Psoas muscle (tissue), 7 donors: ENCODE measurements at regions not wholly inside any gene's neighbourhood (a gene's known extent, or its start where the extent isn't known, plus 50 kb on each side); places are given as distances from the start of the nearest gene placed in this dataset.

Experiments used
- ATAC-seq, 4 donors: fragments of 200-7000 bp; cut with Tn5 transposase; one replicate each; pipeline ENCODE4 v1.9.1; 2020; ENCODE audit warnings: moderate library complexity in 3 of 4, mild to moderate bottlenecking in 2 of 4
- DNase-seq, 2 donors: peaks; one replicate each; pipeline ENCODE4 v3.0.0-alpha.2; 2020
- H3K27ac ChIP-seq: fragments of 200-600 bp; one replicate; pipeline ENCODE4 v1.8.0; 2022
- H3K27me3 ChIP-seq, 3 donors: fragments of 200-600 bp in 1 of 3; one replicate each; pipeline versions ENCODE4 v1.6.1 to v1.8.0; 2013 to 2022; ENCODE audit warnings: low read length in 2 of 3, mild to moderate bottlenecking in 2 of 3, moderate library complexity in 1 of 3; ENCODE audit not compliant: insufficient read depth in 3 of 3
- H3K36me3 ChIP-seq, 2 donors: fragments of 200-600 bp in 1 of 2; one replicate each; pipeline versions ENCODE4 v1.6.1 to v1.8.0; 2013 to 2022; ENCODE audit warnings: low read depth in 1 of 2, mild to moderate bottlenecking in 1 of 2, moderate library complexity in 1 of 2; ENCODE audit not compliant: insufficient read depth in 1 of 2
- H3K4me1 ChIP-seq: fragments of 200-600 bp; one replicate; pipeline ENCODE4 v1.8.0; 2022
- H3K4me3 ChIP-seq: fragments of 200-600 bp; one replicate; pipeline ENCODE4 v1.8.0; 2022; ENCODE audit warnings: mild to moderate bottlenecking
- H3K9me3 ChIP-seq: fragments of 200-600 bp; one replicate; pipeline ENCODE4 v1.8.0; 2022
- WGBS, 3 donors: extraction: QIAGEN DNeasy Blood & Tissue Kit; methylation state at CpG; one replicate each; pipeline versions ENCODE4 v1.1.6 to v1.1.7; 2013; 5-methylcytosine and 5-hydroxymethylcytosine counted together
- intact Hi-C, 2 donors: fragments of 100-400 bp; cut with DNase I; formaldehyde crosslinking; loops; one replicate each; pipeline versions ENCODE4 v1.11.0 to v1.14.2; 2022
- TF ChIP-seq, protein P1 (sequence below): fragments of 200-600 bp; IDR thresholded peaks from one replicate; pipeline ENCODE4 v1.8.0; 2022; ENCODE audit warnings: antibody characterized with exemption
- donor health status: healthy with polysubstance abuse.
- donor health status: DM: no; HTN: no; CAD: no; lungs with moderate emphysema.
- donor health status: Bipolar disorder and iron deficiency.
- donor health status: healthy.
- donor health status: DM: yes; HTN: yes; CAD: no.
- donor health status: DM: no; HTN: no; CAD: no.
- donor health status: DM: yes; HTN: yes; CAD: no.

DNA sequence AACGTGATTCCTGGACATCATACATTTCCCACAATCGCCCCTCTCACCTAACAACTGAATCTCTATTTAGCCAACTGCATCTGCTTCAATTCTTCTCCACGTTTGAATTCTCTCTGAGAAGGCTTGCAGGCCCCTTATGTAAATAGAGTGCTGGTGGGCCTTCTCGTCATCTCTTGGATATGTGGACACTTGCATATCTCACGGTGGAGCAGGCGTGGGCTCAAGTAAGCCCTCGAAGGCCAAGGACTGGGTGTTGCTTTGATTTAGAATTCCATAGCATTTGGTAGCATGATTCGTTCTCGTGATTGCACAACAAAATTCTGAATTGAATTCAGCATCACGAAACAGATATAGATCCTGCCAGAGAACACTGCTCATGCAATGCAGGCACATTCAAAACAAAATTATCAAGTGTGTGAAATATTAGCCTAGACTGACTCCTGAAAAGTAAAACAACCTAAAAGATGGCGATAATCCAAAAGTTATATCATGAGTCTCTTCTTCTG is 613.6 kb downstream of the TFAP2A start:
- ATAC-seq: no peak
- no peak for DNase-seq
- H3K4me3 ChIP-seq: no peak overlapping the region
- no peaks in the 10 kb centered on the region for H3K36me3 ChIP-seq
- TF ChIP-seq, protein P1, sequence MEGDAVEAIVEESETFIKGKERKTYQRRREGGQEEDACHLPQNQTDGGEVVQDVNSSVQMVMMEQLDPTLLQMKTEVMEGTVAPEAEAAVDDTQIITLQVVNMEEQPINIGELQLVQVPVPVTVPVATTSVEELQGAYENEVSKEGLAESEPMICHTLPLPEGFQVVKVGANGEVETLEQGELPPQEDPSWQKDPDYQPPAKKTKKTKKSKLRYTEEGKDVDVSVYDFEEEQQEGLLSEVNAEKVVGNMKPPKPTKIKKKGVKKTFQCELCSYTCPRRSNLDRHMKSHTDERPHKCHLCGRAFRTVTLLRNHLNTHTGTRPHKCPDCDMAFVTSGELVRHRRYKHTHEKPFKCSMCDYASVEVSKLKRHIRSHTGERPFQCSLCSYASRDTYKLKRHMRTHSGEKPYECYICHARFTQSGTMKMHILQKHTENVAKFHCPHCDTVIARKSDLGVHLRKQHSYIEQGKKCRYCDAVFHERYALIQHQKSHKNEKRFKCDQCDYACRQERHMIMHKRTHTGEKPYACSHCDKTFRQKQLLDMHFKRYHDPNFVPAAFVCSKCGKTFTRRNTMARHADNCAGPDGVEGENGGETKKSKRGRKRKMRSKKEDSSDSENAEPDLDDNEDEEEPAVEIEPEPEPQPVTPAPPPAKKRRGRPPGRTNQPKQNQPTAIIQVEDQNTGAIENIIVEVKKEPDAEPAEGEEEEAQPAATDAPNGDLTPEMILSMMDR: no peak
- no peaks in the 10 kb centered on the region for H3K4me1 ChIP-seq
- 77 to 80% (median 78%) methylated on average over 11 of the region's 11 CpGs for WGBS, 3 donors
- H3K9me3 ChIP-seq: no peaks in the 10 kb centered on the region
- intact Hi-C loops: no loop called here
- no peak overlapping the region for H3K27ac ChIP-seq
- H3K27me3 ChIP-seq: no peaks in the 10 kb centered on the region

DNA sequence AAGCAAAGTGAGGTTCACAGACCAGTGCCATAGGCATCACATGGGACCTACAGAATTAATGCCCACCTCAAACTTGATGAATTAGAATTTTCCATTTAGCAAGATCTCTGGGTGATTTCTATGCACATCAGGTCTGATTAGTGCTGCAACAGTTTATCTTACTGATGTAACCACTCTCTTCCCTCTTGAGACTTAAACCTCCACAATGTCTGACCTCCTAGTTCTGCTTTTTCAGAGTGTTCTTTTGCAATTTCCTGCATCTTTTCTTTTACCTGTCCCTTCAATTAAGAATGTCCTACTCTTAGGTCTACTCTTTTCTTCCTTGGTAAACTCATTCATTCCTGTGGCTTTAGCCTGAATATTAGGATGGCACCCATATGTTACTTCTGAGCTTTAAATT is 615.3 kb downstream of the TFAP2A start:
- ATAC-seq: no peak
- Histone ChIP-seq H3K36me3 (no peaks in the 10 kb centered on the region), H3K4me1 (no peaks in the 10 kb centered on the region), H3K9me3 (no peaks in the 10 kb centered on the region), H3K4me3 (no peak overlapping the region), H3K27ac (no peak overlapping the region), H3K27me3 (no peaks in the 10 kb centered on the region)
- TF ChIP-seq, protein P1: no peak
- DNase-seq: no peak
- intact Hi-C loops: no loop called here

DNA sequence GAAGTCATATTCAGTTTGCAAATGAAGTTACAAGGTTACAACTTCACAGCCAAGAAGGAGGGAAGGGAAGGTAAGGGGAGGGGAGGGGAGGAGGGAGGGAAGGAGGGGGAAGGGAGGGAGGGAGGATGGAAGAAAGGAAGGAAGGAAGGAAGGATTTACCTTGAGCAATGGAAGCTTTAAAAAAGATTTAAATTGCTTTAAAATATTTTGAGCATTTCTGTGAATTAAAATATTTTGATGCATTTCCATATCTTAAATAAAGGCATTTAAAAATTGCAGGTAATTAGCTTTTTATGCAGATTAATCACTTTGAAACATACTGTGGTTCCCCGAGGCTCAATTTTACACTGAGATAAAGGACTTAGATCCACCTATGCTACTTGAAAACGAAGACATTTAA is 618.0 kb downstream of the TFAP2A start:
- intact Hi-C loops: no loop called here
- 60 to 70% (median 61%) methylated on average over 2 of the region's 2 CpGs for whole genome bisulfite sequencing, 3 donors
- no peak overlapping the region for H3K27ac ChIP-seq

GRCh38 chr6:9795880-9796279 is 619.0 kb downstream of the TFAP2A start:
- ATAC-seq (no peak), DNase-seq (no peak)
- WGBS, 3 donors: 23 to 28% (median 27%) methylated on average over 5 of the region's 5 CpGs
- H3K9me3 ChIP-seq: no peaks in the 10 kb centered on the region
- no peaks in the 10 kb centered on the region for H3K27me3 ChIP-seq
- H3K27ac ChIP-seq: no peak overlapping the region
- intact Hi-C loops: no loop called here
- TF ChIP-seq, protein P1: no peak
- H3K36me3 ChIP-seq: no peaks in the 10 kb centered on the region
- no peaks in the 10 kb centered on the region for H3K4me1 ChIP-seq
- H3K4me3 ChIP-seq: no peak overlapping the region

More for the DNA sequence above, 618.0 kb downstream of the TFAP2A start:
- H3K4me3 ChIP-seq: no peak overlapping the region
- ATAC-seq: no peak
- no peaks in the 10 kb centered on the region for H3K9me3 ChIP-seq
- H3K36me3 ChIP-seq: no peaks in the 10 kb centered on the region
- no peak for DNase-seq
- no peaks in the 10 kb centered on the region for H3K27me3 ChIP-seq
- H3K4me1 ChIP-seq: no peaks in the 10 kb centered on the region
- TF ChIP-seq, protein P1: no peak

- Histone ChIP-seq H3K27me3 (no peaks in the 10 kb centered on the region), H3K27ac (no peak overlapping the region), H3K4me3 (no peak overlapping the region), H3K9me3 (no peaks in the 10 kb centered on the region), H3K36me3 (no peaks in the 10 kb centered on the region), H3K4me1 (no peaks in the 10 kb centered on the region)
- TF ChIP-seq, protein P1: no peak
- 56 to 70% (median 68%) methylated on average over 3 of the region's 3 CpGs for WGBS, 3 donors
- intact Hi-C loops: no loop called here
- ATAC-seq: no peak
- DNase-seq: no peak
Observed at GRCh38 chr6:9789201-9789600, 625.7 kb downstream of the TFAP2A start.
